SK-N-MC (cell line): ENCODE measurements at regions not wholly inside any gene's neighbourhood (a gene's known extent, or its start where the extent isn't known, plus 50 kb on each side); places are given as distances from the start of the nearest gene placed in this dataset.
A peak's percentile ranks its signal among the peaks of the same experiment; 100 is the strongest.

Source experiments
- DNase-seq: peaks from one replicate; pipeline ENCODE4 v3.0.0-alpha.2; 2011; ENCODE audit warnings: low read depth, low spot score
- H3K27ac ChIP-seq: fragments of 200-600 bp; sonication (generic); 2 replicates; pipeline ENCODE4 v1.5.1; 2016; ENCODE audit warnings: mixed run types
- H3K36me3 ChIP-seq: fragments of 200-600 bp; sonication (generic); 2 replicates; pipeline ENCODE4 v1.6.1; 2017; ENCODE audit warnings: antibody characterized with exemption, low read length, mixed read lengths; ENCODE audit not compliant: insufficient read depth
- H3K4me3 ChIP-seq: fragments of 200-600 bp; sonication (generic); 2 replicates; pipeline ENCODE4 v1.5.1; 2016
- H3K9ac ChIP-seq: fragments of 200-600 bp; sonication (generic); 2 replicates; pipeline ENCODE4 v1.8.0; 2017; ENCODE audit warnings: mixed run types, mixed read lengths; ENCODE audit not compliant: insufficient read length
- H3K9me3 ChIP-seq: fragments of 200-600 bp; sonication (generic); 2 replicates; pipeline ENCODE4 v1.6.1; 2017; ENCODE audit warnings: low read depth, mild to moderate bottlenecking, antibody characterized with exemption, low read length, moderate library complexity, mixed read lengths
- EZH2 ChIP-seq: fragments of 200-600 bp; sonication (generic); IDR thresholded peaks from one replicate; pipeline ENCODE4 v1.6.1; 2017; ENCODE audit warnings: antibody characterized with exemption
- FOXP2 ChIP-seq: optimal IDR thresholded peaks from 2 replicates; pipeline ENCODE3; 2011; ENCODE audit warnings: mild to moderate bottlenecking, moderate library complexity; ENCODE audit not compliant: insufficient read depth; ENCODE audit errors: extremely low read length, control extremely low read depth
- POLR2AphosphoS5 ChIP-seq: IDR thresholded peaks from 2 replicates; pipeline ENCODE4 v1.6.1; 2012; ENCODE audit warnings: mild to moderate bottlenecking, low read depth, low read length, borderline replicate concordance

- H3K36me3 ChIP-seq: no peaks in the 10 kb centered on the region
- H3K4me3 ChIP-seq: no peak overlapping the region
- no peaks in the 10 kb centered on the region for H3K9me3 ChIP-seq
- H3K9ac ChIP-seq: no peak overlapping the region
- H3K27ac ChIP-seq: no peak overlapping the region
- no peak for DNase-seq
- TF ChIP-seq EZH2: no peak
- TF ChIP-seq FOXP2: no peak
- TF ChIP-seq POLR2AphosphoS5: no peak
These were observed 423.4 kb downstream of the PID1 start for GRCh38 chr2:228847684-228848083.

- Histone ChIP-seq H3K9ac (no peak overlapping the region), H3K4me3 (no peak overlapping the region), H3K36me3 (no peaks in the 10 kb centered on the region), H3K9me3 (no peaks in the 10 kb centered on the region), H3K27ac (no peak overlapping the region)
- DNase-seq: no peak
- TF ChIP-seq EZH2 (no peak), POLR2AphosphoS5 (no peak), FOXP2 (no peak)
These were observed 424.9 kb downstream of the PID1 start for GRCh38 chr2:228846161-228846560.

DNA sequence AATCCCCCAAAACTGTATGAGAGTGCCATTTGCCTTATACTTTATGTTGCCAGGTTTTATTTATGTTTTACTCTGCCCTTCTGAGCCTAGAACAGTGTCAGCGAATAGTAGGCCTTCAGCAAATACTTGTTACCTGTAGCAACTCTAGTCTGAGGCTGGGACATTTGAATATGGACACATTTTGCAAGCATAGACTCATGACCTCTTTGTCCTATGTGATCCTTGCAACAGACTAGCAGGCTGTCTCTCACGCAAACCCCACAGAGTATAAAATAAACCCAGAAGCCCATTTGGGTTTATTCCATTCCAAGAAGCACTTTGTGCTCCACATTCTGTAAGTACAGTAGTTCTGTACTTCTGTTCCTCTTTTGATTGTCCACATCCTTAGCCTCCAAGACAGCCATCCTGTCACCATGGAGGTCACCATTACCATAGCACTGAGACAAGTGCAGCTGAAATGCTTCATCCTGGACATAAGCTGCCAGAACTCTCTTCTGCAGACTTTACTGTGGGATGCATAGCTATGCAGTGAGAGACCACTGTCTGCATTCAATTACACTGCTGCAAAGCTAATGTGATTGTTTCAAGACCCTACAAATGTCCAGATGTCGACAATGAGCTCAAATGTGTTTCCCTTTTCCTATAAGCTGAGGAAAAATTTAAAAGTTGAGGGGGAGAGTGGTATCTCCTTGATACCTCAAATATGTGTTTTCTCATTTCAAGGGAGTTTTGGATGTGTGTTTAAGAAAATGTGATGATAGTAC, 425.7 kb downstream of the PID1 start:
- no peak overlapping the region for H3K9ac ChIP-seq
- no peak overlapping the region for H3K4me3 ChIP-seq
- no peak overlapping the region for H3K27ac ChIP-seq
- no peaks in the 10 kb centered on the region for H3K36me3 ChIP-seq
- TF ChIP-seq POLR2AphosphoS5 (no peak), FOXP2 (no peak), EZH2 (no peak)
- no peak for DNase-seq
- no peaks in the 10 kb centered on the region for H3K9me3 ChIP-seq

DNA sequence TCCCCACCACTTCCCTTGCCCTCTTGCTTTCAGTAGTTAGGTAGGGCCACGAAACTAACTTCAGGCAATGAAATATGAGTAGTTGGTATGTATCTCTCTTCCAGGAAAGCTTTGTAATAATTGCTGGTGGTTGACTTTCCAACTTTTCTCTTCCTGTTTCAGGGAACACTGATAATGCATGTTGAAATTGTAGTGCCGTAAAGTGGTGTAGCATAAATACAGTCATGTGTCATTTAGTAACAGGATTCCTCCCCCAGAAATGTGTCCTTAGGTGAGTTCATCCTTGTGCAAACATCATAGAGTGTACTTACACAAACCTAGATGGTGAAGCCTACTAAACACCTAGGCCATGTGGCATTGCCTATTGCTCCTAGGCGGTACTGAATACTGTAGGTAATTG, 429.2 kb downstream of the PID1 start:
- DNase-seq: no peak
- Histone ChIP-seq H3K9me3 (no peaks in the 10 kb centered on the region), H3K36me3 (no peaks in the 10 kb centered on the region), H3K4me3 (no peak overlapping the region), H3K27ac (peak overlapping the region; percentile 44), H3K9ac (no peak overlapping the region)
- TF ChIP-seq EZH2 (no peak), POLR2AphosphoS5 (no peak), FOXP2 (no peak)

DNA sequence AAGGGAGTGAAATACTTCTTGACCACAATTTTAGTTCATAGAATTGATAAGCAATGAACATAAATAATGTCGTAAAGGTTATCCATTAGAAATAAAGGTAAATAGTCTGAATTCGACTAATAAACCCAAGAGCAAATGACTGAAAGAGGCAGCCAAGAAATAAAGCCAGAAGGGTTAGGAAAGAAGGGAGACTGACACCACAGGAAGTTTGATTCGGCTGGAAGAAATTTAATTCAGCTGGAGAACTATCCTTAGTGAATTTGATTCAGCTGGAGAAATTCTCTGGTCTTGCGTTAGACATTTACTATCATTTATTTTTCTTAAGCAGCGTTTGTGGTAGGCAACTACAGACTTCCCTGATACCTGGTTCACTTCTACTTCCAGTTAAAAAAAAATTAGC, 429.6 kb downstream of the PID1 start:
- Histone ChIP-seq H3K9me3 (no peaks in the 10 kb centered on the region), H3K27ac (peak overlapping the region; percentile 44), H3K9ac (no peak overlapping the region), H3K36me3 (no peaks in the 10 kb centered on the region), H3K4me3 (no peak overlapping the region)
- no peak for DNase-seq
- TF ChIP-seq EZH2 (no peak), POLR2AphosphoS5 (no peak)

DNA sequence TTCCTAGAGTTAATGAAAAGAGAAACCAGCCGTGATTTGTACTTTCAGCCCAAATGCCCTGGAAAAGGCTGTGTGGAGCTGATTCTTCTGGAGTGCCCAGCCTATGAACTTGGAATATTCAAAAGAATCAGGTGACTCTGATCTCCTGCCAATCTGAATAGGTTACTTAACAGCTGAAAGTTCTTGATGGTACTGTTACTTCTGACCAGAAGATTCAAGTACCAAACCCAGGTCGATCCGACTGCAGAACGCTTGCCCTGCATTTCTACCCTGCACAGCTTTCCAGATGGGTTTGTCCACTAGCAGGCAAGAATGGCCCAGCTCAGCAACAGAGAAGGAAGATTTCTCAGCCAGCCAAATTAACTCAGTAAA, 430.4 kb downstream of the PID1 start:
- H3K9me3 ChIP-seq: no peaks in the 10 kb centered on the region
- no peak overlapping the region for H3K9ac ChIP-seq
- no peak overlapping the region for H3K27ac ChIP-seq
- DNase-seq: no peak
- no peak for TF ChIP-seq FOXP2
- TF ChIP-seq POLR2AphosphoS5: no peak
- TF ChIP-seq EZH2: no peak
- no peak overlapping the region for H3K4me3 ChIP-seq
- no peaks in the 10 kb centered on the region for H3K36me3 ChIP-seq

- Histone ChIP-seq H3K4me3 (no peak overlapping the region), H3K9me3 (no peaks in the 10 kb centered on the region), H3K27ac (no peak overlapping the region), H3K36me3 (no peaks in the 10 kb centered on the region), H3K9ac (no peak overlapping the region)
- no peak for TF ChIP-seq FOXP2
- TF ChIP-seq POLR2AphosphoS5: no peak
- no peak for TF ChIP-seq EZH2
- DNase-seq: no peak
These were observed 430.9 kb downstream of the PID1 start for GRCh38 chr2:228840113-228840742.

- no peaks in the 10 kb centered on the region for H3K36me3 ChIP-seq
- TF ChIP-seq POLR2AphosphoS5 (no peak), EZH2 (no peak), FOXP2 (no peak)
- H3K4me3 ChIP-seq: no peak overlapping the region
- no peak overlapping the region for H3K27ac ChIP-seq
- no peak for DNase-seq
- H3K9ac ChIP-seq: no peak overlapping the region
- H3K9me3 ChIP-seq: no peaks in the 10 kb centered on the region
These were observed 431.6 kb downstream of the PID1 start for GRCh38 chr2:228839421-228839876.

DNA sequence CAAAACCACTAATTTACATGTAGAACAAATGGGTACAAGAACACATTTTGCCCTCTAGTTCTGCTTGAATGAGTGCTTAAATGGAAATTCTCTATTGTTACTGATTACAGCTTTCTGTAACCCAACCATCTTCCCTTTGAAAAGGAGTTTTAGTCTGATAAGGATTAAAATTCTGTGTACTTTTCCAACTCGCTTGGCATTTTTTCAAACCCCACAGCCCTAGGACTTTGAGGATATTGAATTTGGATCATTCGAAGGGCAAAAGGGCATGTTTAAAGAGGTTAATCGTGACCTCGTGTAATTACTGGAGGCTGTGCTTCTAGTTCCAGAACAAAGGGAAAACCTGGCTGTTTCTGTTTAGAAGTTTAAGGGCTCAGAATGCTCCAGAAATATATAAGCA, 432.3 kb downstream of the PID1 start:
- no peak overlapping the region for H3K4me3 ChIP-seq
- no peak overlapping the region for H3K9ac ChIP-seq
- no peak overlapping the region for H3K27ac ChIP-seq
- DNase-seq: no peak
- TF ChIP-seq FOXP2 (no peak), EZH2 (no peak), POLR2AphosphoS5 (no peak)
- H3K36me3 ChIP-seq: no peaks in the 10 kb centered on the region
- H3K9me3 ChIP-seq: no peaks in the 10 kb centered on the region
